H1 (cell line): ENCODE measurements at regions not wholly inside any gene's neighbourhood (a gene's known extent, or its start where the extent isn't known, plus 50 kb on each side); places are given as distances from the start of the nearest gene placed in this dataset.

ENCODE experiments used
- TF ChIP-seq, protein P1 (sequence below): fragments of 300-600 bp; sonication (generic); IDR thresholded peaks from 2 replicates; pipeline ENCODE4 v1.7.1; 2012; ENCODE audit warnings: low read length, moderate library complexity, mild to moderate bottlenecking, inconsistent platforms; ENCODE audit not compliant: insufficient replicate concordance

DNA sequence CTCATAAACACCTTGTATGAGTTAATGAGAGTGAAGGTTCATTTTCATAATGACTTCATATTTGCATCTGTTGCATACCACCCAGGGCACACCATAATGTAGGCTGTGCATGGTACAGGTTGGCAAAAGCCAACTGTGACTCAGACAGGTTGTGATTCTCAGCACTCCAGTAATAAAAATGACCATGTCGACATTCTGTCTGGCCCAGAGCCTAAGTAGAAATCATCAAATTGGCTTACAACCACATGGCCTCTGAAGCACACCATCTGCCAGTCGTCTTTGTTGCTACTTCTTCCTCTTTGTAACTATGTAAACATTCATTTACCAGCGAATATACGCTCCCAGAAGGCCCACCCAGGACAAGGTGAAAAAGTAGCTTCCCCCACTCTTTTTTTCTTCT lies 459.5 kb downstream of the GASK1B start (continued):
- TF ChIP-seq, protein P1, sequence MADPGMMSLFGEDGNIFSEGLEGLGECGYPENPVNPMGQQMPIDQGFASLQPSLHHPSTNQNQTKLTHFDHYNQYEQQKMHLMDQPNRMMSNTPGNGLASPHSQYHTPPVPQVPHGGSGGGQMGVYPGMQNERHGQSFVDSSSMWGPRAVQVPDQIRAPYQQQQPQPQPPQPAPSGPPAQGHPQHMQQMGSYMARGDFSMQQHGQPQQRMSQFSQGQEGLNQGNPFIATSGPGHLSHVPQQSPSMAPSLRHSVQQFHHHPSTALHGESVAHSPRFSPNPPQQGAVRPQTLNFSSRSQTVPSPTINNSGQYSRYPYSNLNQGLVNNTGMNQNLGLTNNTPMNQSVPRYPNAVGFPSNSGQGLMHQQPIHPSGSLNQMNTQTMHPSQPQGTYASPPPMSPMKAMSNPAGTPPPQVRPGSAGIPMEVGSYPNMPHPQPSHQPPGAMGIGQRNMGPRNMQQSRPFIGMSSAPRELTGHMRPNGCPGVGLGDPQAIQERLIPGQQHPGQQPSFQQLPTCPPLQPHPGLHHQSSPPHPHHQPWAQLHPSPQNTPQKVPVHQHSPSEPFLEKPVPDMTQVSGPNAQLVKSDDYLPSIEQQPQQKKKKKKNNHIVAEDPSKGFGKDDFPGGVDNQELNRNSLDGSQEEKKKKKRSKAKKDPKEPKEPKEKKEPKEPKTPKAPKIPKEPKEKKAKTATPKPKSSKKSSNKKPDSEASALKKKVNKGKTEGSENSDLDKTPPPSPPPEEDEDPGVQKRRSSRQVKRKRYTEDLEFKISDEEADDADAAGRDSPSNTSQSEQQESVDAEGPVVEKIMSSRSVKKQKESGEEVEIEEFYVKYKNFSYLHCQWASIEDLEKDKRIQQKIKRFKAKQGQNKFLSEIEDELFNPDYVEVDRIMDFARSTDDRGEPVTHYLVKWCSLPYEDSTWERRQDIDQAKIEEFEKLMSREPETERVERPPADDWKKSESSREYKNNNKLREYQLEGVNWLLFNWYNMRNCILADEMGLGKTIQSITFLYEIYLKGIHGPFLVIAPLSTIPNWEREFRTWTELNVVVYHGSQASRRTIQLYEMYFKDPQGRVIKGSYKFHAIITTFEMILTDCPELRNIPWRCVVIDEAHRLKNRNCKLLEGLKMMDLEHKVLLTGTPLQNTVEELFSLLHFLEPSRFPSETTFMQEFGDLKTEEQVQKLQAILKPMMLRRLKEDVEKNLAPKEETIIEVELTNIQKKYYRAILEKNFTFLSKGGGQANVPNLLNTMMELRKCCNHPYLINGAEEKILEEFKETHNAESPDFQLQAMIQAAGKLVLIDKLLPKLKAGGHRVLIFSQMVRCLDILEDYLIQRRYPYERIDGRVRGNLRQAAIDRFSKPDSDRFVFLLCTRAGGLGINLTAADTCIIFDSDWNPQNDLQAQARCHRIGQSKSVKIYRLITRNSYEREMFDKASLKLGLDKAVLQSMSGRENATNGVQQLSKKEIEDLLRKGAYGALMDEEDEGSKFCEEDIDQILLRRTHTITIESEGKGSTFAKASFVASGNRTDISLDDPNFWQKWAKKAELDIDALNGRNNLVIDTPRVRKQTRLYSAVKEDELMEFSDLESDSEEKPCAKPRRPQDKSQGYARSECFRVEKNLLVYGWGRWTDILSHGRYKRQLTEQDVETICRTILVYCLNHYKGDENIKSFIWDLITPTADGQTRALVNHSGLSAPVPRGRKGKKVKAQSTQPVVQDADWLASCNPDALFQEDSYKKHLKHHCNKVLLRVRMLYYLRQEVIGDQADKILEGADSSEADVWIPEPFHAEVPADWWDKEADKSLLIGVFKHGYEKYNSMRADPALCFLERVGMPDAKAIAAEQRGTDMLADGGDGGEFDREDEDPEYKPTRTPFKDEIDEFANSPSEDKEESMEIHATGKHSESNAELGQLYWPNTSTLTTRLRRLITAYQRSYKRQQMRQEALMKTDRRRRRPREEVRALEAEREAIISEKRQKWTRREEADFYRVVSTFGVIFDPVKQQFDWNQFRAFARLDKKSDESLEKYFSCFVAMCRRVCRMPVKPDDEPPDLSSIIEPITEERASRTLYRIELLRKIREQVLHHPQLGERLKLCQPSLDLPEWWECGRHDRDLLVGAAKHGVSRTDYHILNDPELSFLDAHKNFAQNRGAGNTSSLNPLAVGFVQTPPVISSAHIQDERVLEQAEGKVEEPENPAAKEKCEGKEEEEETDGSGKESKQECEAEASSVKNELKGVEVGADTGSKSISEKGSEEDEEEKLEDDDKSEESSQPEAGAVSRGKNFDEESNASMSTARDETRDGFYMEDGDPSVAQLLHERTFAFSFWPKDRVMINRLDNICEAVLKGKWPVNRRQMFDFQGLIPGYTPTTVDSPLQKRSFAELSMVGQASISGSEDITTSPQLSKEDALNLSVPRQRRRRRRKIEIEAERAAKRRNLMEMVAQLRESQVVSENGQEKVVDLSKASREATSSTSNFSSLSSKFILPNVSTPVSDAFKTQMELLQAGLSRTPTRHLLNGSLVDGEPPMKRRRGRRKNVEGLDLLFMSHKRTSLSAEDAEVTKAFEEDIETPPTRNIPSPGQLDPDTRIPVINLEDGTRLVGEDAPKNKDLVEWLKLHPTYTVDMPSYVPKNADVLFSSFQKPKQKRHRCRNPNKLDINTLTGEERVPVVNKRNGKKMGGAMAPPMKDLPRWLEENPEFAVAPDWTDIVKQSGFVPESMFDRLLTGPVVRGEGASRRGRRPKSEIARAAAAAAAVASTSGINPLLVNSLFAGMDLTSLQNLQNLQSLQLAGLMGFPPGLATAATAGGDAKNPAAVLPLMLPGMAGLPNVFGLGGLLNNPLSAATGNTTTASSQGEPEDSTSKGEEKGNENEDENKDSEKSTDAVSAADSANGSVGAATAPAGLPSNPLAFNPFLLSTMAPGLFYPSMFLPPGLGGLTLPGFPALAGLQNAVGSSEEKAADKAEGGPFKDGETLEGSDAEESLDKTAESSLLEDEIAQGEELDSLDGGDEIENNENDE: no peak
- TF ChIP-seq, all 59 proteins: peak for 0
